ENCODE measurements at regions not wholly inside any gene's neighbourhood (a gene's known extent, or its start where the extent isn't known, plus 50 kb on each side); places are given as distances from the start of the nearest gene placed in this dataset.

DNA sequence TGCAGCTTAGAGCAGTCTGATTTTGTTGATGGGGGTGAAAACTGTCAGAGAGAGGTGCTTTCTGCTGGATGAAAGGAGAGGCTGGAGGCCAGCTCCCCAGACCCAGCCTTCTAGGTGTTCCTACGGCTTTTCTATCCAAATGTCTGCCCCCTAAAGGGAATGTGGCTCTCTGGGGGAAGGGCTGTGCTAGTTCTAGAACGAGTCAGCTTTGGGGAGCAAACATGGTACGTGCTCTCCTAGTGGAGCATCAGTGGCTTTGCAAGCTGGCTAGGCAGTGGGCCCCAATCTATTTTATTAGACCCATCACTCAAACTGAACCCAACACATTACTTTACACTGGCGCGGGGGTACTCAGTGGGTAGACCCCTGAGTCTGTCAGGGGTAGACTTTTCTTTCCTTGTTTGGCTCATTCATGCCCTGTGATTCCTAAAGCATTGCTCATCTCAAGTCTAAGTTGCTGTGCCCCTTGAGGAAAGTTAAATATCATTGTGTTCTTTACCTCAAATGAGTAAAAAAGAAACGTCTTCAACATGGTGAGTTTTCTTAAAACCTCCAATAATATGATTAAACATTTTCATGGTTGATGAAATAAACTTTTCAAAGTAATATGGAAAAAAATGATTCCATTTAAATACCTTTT lies 254.9 kb downstream of the DLEU7 start:
- DNase-seq (ENCODE audit: insufficient read length, low spot score) (no peak), FAIRE-seq (no peak)
- TF ChIP-seq PAX5 (IDR thresholded peaks at IDR 0.05; ENCODE audit: insufficient read depth, low read length, severe bottlenecking) (no peak), SPI1 (IDR thresholded peaks at IDR 0.05; ENCODE audit: low read depth, low read length) (no peak), POLR2A (IDR thresholded peaks at IDR 0.05; ENCODE audit: low read depth, low read length) (no peak), TAF1 (IDR thresholded peaks at IDR 0.05; ENCODE audit: low read depth, low read length) (no peak), POLR2AphosphoS5 (IDR thresholded peaks at IDR 0.05; ENCODE audit: low read depth, low read length) (no peak), POU2F2 (IDR thresholded peaks at IDR 0.05; ENCODE audit: low read depth, low read length) (no peak)

- TF ChIP-seq PAX5 (IDR thresholded peaks at IDR 0.05; ENCODE audit: insufficient read depth, low read length, severe bottlenecking): no peak
- TF ChIP-seq POLR2AphosphoS5 (IDR thresholded peaks at IDR 0.05; ENCODE audit: low read depth, low read length): no peak
- no peak for TF ChIP-seq POU2F2 (IDR thresholded peaks at IDR 0.05; ENCODE audit: low read depth, low read length)
- TF ChIP-seq TAF1 (IDR thresholded peaks at IDR 0.05; ENCODE audit: low read depth, low read length): no peak
- no peak for TF ChIP-seq POLR2A (IDR thresholded peaks at IDR 0.05; ENCODE audit: low read depth, low read length)
- TF ChIP-seq SPI1 (IDR thresholded peaks at IDR 0.05; ENCODE audit: low read depth, low read length): no peak
- DNase-seq (ENCODE audit: insufficient read length, low spot score) (no peak), FAIRE-seq (no peak)
Observed at GRCh38 chr13:50589139-50589538, 254.4 kb downstream of the DLEU7 start.

DNA sequence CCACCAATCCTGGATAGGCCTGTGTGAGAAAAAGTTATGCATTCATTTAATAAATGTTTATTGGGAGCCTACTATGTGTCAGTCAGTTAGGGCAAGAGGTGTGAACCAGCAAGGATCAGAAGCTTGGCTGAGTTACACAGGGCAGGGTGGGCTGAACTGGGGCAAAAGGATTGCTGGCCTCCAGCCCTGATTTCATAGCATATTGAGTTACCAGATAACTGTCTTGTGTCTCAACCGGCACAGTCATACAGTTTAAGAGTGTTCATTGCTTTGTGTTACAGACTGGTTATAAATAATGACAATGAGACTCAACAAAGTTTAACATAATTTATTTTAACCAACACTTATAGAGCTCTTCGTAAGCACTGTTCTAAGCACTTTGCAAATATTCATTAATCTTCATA lies 253.8 kb downstream of the DLEU7 start:
- peak; percentile 35 for FAIRE-seq
- TF ChIP-seq POLR2A (IDR thresholded peaks at IDR 0.05; ENCODE audit: low read depth, low read length) (no peak), POLR2AphosphoS5 (IDR thresholded peaks at IDR 0.05; ENCODE audit: low read depth, low read length) (no peak)
- DNase-seq (ENCODE audit: insufficient read length, low spot score): no peak

DNA sequence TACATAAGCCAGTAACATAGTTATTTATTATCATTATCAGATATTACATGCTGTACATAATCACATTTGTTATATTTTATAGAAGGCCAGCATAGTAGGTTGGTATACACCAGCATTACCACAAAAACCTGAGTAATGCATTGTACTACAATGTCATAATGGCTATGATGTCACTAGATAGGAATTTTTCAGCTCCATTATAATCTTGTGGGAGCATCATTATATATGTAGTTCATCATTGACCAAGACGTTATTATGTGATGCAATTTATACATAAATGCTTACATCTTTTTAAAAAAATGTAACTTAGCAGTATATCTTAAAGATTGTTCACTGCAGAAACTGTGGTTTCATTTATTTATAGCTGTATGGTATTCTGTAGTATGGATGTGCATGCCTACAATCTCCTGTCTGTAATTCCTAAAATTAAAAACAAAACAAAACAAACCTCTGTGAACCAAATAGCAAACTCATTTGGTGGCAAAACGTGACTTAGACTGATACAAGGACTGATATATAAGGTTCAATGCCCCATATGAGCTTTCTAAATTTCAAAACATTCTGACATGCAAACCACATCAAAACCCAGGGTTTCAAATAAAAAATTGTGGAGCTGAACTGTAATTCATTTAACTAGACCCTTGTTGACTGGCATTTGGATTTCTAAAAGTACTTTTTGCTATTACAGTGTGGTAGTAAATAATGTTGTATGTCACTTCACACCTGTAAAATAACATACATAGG lies 250.9 kb downstream of the DLEU7 start:
- FAIRE-seq: no peak
- TF ChIP-seq POLR2AphosphoS5 (IDR thresholded peaks at IDR 0.05; ENCODE audit: low read depth, low read length): no peak
- TF ChIP-seq PAX5 (IDR thresholded peaks at IDR 0.05; ENCODE audit: insufficient read depth, low read length, severe bottlenecking): no peak
- no peak for TF ChIP-seq POLR2A (IDR thresholded peaks at IDR 0.05; ENCODE audit: low read depth, low read length)
- TF ChIP-seq POU2F2 (IDR thresholded peaks at IDR 0.05; ENCODE audit: low read depth, low read length): no peak
- no peak for TF ChIP-seq TAF1 (IDR thresholded peaks at IDR 0.05; ENCODE audit: low read depth, low read length)
- no peak for TF ChIP-seq SPI1 (IDR thresholded peaks at IDR 0.05; ENCODE audit: low read depth, low read length)

DNA sequence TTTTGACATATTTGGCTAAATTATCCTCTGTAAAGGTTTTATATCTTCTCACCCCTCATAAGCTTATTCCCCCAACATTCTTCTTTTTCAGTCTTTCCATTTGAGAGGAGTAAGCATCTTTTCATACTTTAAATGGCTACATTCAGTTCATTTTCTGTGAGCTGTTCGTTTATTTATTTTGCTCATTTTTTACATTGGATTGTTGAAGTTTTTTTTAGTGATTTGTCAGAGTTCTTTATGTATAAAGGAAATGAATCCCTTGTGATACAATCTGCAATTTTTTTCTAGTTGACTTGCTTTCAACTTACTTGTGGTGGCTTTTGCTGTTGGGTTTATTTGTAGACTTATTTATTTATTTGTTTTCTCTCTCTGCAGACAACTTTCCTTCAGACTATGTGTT lies 250.3 kb downstream of the DLEU7 start:
- TF ChIP-seq PAX5 (IDR thresholded peaks at IDR 0.05; ENCODE audit: insufficient read depth, low read length, severe bottlenecking) (no peak), TAF1 (IDR thresholded peaks at IDR 0.05; ENCODE audit: low read depth, low read length) (no peak), POLR2AphosphoS5 (IDR thresholded peaks at IDR 0.05; ENCODE audit: low read depth, low read length) (no peak), SPI1 (IDR thresholded peaks at IDR 0.05; ENCODE audit: low read depth, low read length) (no peak), POLR2A (IDR thresholded peaks at IDR 0.05; ENCODE audit: low read depth, low read length) (no peak), POU2F2 (IDR thresholded peaks at IDR 0.05; ENCODE audit: low read depth, low read length) (no peak)

More for the DNA sequence above, 250.9 kb downstream of the DLEU7 start:
- no peak for DNase-seq (ENCODE audit: insufficient read length, low spot score)

GRCh38 chr13:50594276-50595051 lies 249.0 kb downstream of the DLEU7 start:
- peak; percentile 25 for DNase-seq (ENCODE audit: insufficient read length, low spot score)
- peak; percentile 82 for FAIRE-seq

More for the DNA sequence above, 250.3 kb downstream of the DLEU7 start:
- DNase-seq (ENCODE audit: insufficient read length, low spot score) (no peak), FAIRE-seq (no peak)

GRCh38 chr13:50595196-50595595 lies 248.3 kb downstream of the DLEU7 start:
- no peak for DNase-seq (ENCODE audit: insufficient read length, low spot score)
- FAIRE-seq: no peak
- TF ChIP-seq SPI1 (IDR thresholded peaks at IDR 0.05; ENCODE audit: low read depth, low read length) (no peak), POLR2AphosphoS5 (IDR thresholded peaks at IDR 0.05; ENCODE audit: low read depth, low read length) (no peak), POLR2A (IDR thresholded peaks at IDR 0.05; ENCODE audit: low read depth, low read length) (no peak), POU2F2 (IDR thresholded peaks at IDR 0.05; ENCODE audit: low read depth, low read length) (no peak), PAX5 (IDR thresholded peaks at IDR 0.05; ENCODE audit: insufficient read depth, low read length, severe bottlenecking) (no peak), TAF1 (IDR thresholded peaks at IDR 0.05; ENCODE audit: low read depth, low read length) (no peak)

More at GRCh38 chr13:50594276-50595051, 249.0 kb downstream of the DLEU7 start:
- TF ChIP-seq SPI1 (IDR thresholded peaks at IDR 0.05; ENCODE audit: low read depth, low read length) (no peak), PAX5 (IDR thresholded peaks at IDR 0.05; ENCODE audit: insufficient read depth, low read length, severe bottlenecking) (no peak), POLR2A (IDR thresholded peaks at IDR 0.05; ENCODE audit: low read depth, low read length) (no peak), TAF1 (IDR thresholded peaks at IDR 0.05; ENCODE audit: low read depth, low read length) (no peak), POLR2AphosphoS5 (IDR thresholded peaks at IDR 0.05; ENCODE audit: low read depth, low read length) (0 out of 2 replicates have a peak, but pooled peaks have one; percentile 15), POU2F2 (IDR thresholded peaks at IDR 0.05; ENCODE audit: low read depth, low read length) (0 out of 2 replicates have a peak, but pooled peaks have one; percentile 62)

DNA sequence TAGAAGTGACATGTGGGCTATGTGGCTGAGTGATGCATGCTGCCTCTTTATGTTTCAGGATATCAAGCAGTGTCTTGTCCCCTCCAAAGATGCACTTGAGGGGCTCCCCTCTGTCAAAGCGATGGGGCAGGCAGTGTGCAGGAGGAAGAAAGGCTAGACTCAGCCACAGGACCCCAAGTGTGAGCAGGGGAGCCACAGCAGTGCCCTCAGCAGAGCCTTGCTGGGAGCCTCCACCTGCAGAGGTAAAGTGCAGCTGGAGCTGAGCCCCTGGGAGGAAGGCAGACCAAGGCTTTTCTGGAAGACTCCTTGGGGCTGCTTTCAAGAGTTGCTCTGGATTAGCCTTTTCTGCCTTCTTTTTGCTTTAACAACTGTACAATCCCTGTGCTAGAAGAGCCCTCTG lies 247.3 kb downstream of the DLEU7 start:
- no peak for DNase-seq (ENCODE audit: insufficient read length, low spot score)
- TF ChIP-seq POU2F2 (IDR thresholded peaks at IDR 0.05; ENCODE audit: low read depth, low read length) (no peak), POLR2A (IDR thresholded peaks at IDR 0.05; ENCODE audit: low read depth, low read length) (no peak), TAF1 (IDR thresholded peaks at IDR 0.05; ENCODE audit: low read depth, low read length) (no peak), PAX5 (IDR thresholded peaks at IDR 0.05; ENCODE audit: insufficient read depth, low read length, severe bottlenecking) (no peak), SPI1 (IDR thresholded peaks at IDR 0.05; ENCODE audit: low read depth, low read length) (no peak), POLR2AphosphoS5 (IDR thresholded peaks at IDR 0.05; ENCODE audit: low read depth, low read length) (no peak)
- no peak for FAIRE-seq

- DNase-seq (ENCODE audit: insufficient read length, low spot score) (no peak), FAIRE-seq (no peak)
- TF ChIP-seq POLR2AphosphoS5 (IDR thresholded peaks at IDR 0.05; ENCODE audit: low read depth, low read length) (no peak), TAF1 (IDR thresholded peaks at IDR 0.05; ENCODE audit: low read depth, low read length) (no peak), PAX5 (IDR thresholded peaks at IDR 0.05; ENCODE audit: insufficient read depth, low read length, severe bottlenecking) (no peak), POLR2A (IDR thresholded peaks at IDR 0.05; ENCODE audit: low read depth, low read length) (no peak), SPI1 (IDR thresholded peaks at IDR 0.05; ENCODE audit: low read depth, low read length) (no peak), POU2F2 (IDR thresholded peaks at IDR 0.05; ENCODE audit: low read depth, low read length) (no peak)
Observed at GRCh38 chr13:50596776-50597203, 246.7 kb downstream of the DLEU7 start.

Measured in GM12891 (cell line).